GM18907 (cell line): ENCODE measurements at regions not wholly inside any gene's neighbourhood (a gene's known extent, or its start where the extent isn't known, plus 50 kb on each side); places are given as distances from the start of the nearest gene placed in this dataset.

Source experiments
- ATAC-seq: cut with Tn5 transposase; IDR thresholded peaks from one replicate; pipeline ENCODE4 v1.9.1; 2021; ENCODE audit warnings: mild to moderate bottlenecking, moderate library complexity; ENCODE audit not compliant: unreplicated experiment

DNA sequence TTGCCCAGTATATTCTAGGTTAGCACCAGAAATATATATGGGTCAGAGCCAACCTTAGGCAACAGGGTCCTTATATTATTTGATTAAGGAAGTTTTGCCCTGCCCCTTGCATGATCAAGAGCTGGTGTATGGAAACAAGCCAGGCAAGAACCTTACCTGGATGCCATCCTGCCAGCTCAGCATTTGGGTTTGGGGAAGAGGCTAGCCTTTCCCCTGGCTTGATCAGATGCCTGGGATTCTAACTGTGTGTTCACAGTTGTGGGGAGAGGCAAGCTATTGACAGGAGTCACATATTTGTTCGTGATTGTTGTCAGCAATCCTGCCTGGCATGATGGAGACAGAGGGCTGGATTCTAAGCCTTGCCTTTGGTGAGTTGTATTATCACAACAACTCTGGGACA is 260.0 kb upstream of the DACH1 start:
- ATAC-seq = no peak

DNA sequence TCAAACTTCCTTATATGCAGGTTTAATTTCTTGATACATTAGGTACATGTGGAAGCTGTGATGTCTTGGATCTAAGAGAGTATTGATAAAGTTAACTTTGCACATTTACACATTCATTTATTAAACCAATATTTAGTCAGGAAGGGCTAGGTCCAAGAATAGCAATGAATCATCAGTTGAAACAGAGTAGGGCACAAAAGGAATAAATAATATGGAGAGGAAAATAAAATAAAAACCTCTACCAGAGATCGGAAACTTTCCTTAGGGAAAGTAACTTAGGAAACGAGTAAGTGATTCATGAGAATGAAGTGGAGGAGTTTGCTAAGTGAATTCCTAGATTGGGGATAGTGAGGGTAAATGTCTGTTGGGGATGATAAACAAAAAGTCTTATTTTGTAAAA is 259.4 kb upstream of the DACH1 start:
- no peak for ATAC-seq

DNA sequence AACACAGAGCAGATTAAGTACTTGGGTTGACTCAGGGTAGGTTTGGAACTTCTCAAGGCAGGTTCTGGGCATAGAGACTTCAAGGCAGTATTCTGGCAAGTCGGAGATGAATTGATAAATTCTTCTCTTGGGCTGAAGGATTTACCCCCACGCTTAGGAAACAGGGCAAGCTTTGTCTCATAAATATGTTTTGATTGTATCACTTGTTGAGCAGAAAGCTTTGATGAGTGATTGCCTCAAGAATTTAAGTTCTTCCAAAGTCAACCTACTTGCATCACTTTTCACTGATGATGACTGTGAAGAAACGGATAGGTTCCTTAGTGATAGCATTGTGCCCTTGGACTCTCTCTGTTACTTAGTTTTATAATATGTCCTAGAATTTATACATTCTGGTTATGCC is 258.6 kb upstream of the DACH1 start:
- no peak for ATAC-seq

DNA sequence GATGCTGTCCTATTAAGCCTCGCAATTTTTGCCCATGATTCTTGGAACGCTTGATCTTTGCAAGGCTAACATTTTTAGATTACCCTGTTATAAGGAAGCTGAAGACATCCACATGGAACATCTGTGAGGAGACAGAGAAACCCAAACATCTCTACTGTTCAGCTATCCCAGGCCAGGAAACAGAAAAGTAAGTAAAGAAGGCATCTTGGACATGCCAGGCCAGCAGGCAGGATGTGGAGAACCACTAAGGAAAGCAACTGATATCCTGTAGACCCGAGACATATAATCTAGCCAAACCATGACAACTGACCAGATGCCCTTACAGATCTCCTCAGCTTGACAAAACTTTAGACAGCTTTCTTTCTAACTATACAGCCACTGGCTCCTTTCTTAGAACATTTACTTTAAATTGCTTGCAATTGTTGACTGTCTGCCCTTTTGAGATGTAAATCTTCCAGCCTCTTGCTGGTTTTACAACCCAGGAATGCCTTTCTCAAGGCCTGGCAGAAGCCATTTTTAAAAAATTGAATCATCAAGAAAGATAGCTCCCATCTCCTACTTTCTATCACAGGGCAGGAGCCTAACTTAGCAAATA is 255.8 kb upstream of the DACH1 start:
- ATAC-seq = no peak

DNA sequence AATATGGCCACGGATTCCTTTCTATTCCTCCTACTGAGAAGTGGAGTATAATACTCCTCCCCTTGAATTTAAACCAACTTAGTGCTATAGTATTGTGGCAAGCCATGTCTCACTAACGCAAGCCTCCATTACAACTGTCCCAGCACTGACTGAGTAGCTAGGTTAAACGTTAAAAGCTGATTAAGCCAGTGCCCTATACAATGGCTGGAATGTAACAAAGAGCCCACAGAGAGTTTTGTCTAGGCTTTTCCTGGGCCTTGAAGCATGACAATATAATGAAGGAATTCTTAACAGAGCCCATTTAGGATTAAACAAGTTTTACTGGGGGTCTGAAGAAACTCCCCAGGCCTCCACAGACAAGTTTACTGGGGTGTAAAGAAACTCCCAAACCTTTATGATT is 254.5 kb upstream of the DACH1 start:
- no peak for ATAC-seq

DNA sequence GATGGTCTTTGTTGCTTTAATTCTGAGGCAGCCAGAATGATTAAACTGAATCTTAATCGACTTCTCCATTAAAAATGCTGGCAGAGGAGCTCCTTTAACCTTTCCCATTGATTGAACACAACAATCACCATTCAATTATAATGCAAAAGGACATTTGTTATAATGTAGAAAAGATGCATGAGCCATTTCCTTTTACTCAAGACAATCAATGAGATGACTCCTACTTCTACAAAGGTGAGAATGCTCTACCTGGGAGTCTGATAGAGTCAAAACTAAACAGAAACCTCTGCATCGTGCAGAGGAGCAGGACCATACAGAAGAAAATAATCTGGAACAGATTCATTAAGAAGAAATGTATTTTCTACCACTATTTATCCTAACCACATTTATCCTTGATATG is 253.6 kb upstream of the DACH1 start:
- ATAC-seq = no peak

DNA sequence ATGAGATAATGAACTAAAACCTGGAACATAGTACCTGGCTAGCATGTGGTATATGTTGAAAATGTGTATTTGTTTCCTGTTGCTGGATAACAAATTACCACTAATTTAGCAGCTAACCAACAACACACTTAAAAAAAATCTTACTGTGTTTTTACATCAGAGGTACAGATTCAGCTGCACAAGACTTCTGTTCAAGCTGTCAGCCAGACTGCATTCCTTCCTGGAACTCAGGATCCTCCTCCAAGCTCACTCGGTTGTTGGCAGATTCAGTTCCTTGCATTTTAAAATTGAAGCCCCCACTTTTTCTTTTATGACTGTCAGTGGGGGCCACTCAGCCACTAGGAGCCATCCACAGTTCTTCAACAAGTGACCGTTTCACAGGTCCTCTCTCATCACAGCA is 246.9 kb upstream of the DACH1 start:
- ATAC-seq = no peak

DNA sequence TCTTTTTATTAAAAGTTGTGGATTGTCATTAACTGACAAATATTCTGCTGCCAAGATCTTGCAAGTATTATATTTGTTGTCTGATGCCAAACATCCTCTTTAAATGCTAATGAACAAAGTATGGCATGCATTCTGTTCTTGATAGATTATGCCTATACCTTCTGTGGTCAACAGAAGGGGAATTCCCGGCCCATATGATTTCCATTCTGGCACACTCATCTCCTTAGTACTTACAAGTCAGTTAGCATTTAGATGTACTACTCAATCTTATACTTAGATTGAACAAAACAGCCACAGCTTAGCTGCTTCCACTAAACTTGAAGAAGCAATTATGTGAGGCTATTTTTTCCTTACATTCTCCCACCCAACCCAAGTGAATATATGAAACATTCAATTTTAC is 246.1 kb upstream of the DACH1 start:
- ATAC-seq = no peak

DNA sequence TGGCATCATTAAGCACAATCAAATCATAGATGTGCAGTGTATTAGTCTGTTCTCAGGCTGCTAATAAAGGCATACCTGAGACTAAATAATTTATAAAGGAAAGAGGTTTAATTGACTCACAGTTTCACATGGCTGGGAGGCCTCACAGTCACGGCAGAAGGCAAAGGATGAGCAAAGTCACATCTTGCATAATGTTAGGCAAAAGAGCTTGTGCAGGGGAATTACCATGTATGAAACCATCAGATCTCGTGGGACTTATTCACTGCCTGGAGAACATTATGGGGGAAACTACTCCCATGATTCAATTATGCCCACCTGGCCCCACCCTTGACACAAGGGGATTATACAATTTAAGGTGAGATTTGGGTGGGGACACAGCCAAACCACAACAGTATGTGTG is 245.2 kb upstream of the DACH1 start:
- ATAC-seq = no peak

DNA sequence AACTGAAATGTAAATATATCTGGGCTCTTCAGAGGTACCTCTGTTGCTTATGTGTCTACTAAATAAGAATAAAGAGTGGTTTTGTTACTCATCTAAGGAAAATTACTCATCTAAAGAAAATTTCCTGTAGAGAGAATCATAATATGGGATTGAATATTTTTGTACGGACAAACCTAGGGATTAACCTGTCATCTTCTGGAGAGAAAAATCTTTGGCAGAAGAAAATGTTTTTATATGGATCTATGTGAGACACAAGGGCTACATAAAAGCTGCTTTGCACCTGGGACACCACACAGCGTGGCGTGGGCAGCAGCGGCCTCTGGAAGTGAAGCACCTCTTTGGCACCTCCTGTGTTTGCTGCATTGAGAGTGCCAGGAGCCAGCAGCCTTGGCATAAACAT is 242.9 kb upstream of the DACH1 start:
- ATAC-seq = no peak

DNA sequence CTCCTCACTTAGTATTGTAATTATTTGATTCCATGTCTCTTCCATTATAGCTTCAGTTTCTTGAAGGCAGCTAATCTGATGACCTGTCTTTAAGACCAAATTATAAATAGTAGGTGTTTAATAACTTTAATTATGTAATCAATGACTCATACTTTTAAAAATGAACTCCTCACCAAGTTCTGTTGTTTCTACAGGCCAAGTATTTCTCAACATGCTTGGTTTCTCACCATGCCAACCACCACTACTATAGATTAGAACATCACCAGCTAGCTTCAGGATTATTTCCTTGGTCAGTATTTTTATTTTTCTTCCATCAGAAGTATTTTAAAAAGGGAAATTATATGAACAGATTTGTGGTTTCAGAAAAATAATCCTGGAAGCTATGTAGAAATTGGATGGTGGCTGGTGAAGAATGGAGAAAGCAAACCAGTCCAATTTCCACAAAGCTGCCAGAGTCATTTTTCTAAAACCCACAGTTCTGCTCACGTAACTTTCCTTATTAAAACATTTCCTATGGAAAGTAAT is 237.7 kb upstream of the DACH1 start:
- no peak for ATAC-seq

DNA sequence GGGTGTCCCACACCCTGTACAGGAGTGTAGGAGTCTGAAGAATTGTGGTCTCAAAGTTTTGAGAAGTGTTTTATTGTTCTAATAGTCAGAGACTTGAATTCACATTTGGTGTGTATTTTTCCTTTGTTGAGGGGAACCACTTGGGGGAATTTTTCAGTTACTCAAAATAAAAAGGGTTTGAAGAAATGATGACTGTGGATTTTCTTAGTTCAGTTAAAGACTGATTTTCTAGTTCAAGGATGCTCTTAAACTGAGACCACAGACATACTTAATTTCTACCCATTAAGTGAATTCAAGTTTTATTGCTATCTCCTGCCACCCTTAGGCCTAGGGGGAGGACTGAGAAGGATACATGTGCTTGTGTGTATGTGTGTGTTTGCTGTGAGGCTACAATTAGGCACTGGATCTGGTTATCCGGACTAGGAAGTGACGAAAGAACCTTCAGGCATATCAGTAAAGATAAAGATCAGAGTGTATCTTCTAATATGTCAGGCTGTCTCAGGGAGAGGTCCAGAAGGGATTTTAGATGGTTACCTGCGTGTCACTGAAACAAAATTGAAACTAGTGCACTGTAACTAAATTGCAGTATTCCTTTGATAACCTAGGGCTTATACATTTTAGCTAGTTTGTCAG is 234.9 kb upstream of the DACH1 start:
- no peak for ATAC-seq

DNA sequence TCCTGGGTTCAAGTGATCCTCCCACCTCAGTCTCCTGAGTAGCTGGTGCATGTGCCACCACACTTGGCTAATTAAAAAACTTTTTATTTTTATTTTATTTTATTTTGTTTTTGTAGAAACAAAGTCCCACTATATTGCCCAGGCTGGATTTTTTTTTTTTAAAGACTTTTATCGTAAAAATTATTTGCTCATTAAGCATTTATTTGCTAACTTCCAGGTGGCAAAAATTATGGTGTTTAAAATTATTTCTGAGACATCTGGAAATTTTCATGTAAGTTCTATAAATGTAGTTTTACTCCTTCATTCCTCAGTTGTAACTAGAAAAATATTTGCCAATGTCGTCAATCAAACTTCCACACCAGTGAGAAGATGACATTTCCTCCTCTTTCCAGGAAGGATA is 233.3 kb upstream of the DACH1 start:
- no peak for ATAC-seq

DNA sequence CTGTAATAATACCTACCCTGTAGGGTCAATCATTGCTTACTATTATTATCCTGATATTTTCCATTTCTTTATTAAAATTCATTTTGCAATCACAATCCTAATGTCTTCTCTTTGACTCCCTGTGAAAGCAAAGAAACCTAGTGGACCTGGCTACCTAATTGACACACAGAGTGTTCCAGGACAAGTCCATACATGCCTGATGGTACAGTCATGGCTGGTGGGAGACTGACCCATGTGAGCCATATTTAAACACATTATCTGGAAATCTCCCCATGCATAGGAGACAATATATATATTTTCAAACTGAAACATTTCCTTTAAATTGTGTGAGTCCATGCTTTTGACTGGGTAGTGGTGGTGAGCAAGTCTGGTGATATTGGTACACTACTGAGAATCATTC is 230.6 kb upstream of the DACH1 start:
- no peak for ATAC-seq

DNA sequence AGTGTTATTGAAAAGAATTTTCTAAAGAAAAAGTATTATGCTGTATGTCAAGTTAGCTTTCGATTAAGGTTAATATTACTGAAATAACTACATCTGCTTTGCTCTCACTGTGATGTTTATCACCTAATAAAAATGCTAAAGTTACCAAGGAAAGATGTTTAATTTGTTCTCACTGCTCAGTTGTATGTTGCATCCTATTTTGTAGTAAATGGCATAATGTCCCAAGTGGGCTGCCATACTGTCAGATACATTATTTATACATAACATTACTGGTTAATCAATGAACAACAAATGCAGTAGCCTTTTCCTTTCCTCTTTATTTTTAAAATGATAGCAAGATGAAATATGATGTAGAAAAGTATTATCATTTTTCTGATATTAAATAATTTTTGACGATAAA is 226.3 kb upstream of the DACH1 start:
- ATAC-seq = no peak

DNA sequence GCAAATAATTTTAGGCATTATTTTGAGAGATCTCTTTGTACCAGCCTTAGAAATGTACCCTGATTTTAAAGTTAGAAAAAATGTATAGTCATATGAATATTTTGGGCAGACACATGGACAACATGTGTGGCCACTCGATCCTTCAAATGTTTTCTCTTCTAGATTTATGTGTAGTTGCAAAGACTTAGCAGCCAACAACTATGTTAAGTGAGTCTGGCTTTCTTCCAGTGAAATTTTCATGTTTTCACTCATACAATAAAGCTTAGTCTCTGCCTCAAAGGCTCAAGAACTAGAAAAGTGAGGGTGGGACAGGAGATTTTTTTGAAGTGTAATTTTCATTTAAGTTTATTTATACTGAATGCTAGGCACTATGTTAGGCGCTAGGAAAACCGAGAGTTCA is 207.7 kb upstream of the DACH1 start:
- no peak for ATAC-seq

DNA sequence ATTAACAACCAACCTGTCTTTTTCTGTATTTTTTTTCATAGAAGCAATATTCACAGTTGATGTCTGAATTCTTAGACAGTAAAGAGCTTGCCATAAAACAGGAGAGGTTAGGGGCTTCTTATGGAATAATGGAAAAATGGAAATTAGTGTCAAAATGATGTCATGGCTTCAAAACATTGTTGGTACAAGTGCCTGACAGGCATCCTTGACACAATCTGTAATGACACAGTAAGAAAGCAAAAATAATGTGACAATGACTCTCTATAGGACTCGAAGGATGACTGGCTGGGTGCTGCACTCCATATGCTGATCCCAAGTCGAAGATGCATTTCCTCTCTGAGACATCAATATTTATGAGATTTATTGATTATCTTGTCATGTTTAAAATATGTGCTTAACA is 205.3 kb upstream of the DACH1 start:
- no peak for ATAC-seq

DNA sequence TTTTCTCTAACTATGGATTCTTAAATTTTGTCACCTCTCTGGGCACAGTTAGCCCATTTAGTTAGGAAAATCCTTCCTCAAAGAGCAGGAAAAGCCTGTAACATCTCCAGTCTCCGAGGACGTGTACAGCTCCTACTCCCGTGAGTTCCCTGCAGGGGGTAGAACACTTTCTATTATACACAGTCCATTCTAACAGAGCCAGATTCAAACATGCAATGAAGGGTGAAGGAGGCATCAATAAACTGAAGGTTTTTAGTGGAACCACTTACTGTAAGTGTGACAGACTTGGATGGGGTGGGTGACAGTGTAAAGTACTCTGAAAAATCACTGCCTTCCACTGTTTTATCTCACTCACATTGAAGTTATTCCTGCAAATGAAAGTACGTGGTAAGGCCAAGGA is 204.7 kb upstream of the DACH1 start:
- ATAC-seq = no peak

DNA sequence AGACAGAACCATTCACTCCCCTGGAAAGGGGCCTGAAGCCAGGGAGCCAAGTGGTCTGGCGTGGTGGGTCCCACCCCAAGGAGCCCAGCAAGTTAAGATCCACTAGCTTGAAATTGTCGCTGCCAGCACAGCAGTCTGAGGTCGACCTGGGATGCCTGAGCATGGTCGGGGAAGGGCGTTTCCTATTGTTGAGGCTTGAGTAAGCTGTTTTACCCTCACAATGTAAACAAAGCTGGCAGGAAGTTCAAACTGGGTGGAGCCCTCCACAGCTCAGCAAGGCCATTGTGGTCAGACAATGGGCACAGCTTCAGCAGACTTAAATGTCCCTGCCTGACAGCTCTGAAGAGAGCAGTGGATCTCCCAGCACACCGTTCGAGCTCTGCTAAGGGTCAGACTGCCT is 195.6 kb upstream of the DACH1 start:
- ATAC-seq = no peak

DNA sequence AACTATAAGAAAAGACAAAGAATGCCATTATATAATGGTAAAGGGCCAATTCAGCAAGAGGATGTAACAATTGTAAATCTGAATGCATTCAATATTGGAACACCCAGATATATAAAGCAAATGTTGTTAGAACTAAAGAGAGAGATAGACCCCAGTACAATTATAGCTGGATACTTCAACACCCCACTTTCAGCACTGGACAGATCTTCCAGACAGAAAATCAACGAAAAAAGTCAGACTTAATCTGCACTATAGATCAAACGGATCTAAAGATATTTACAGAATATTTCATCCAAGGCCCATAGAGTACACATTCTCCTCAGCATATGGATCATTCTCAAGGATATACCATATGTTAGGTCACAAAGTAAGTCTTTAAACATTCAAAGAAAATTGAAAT is 194.6 kb upstream of the DACH1 start:
- no peak for ATAC-seq

DNA sequence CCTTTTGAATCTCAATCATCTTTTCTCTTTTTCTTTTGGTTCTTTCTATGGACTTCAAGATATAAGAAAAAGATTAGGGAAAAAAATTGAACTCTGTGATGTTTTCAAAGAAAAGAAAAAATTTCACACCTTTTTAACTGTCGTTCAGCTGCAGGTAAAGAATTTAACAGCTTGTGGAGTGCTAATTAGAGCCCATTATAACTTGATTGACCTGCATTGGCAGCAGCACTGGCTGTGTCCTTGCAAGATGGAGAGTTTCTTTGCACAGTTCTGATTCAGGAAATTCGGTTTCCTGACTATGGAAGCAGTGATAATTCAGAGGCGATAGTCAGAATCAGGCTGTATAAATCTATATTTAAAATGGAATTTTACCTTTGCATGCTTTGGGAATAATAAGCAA is 183.2 kb upstream of the DACH1 start:
- ATAC-seq = no peak

DNA sequence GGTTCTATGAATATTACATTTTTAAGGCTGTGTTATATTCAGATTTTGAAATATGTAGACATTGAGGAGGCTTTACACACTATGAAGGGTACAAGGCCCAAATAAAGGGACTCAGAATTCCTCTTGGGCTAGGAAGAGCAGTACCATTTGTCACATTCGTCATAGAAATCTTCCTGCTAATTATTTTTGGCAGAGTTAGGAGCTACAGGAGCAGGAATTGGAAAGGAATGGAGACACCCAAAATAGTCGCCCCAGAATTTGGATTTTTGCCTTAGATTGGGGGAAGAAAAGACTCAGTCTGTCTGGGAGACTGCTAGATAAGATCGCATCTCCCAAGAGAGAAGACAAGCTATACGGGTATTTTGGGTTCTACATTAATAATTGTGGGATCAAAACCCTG is 176.4 kb upstream of the DACH1 start:
- ATAC-seq = no peak

DNA sequence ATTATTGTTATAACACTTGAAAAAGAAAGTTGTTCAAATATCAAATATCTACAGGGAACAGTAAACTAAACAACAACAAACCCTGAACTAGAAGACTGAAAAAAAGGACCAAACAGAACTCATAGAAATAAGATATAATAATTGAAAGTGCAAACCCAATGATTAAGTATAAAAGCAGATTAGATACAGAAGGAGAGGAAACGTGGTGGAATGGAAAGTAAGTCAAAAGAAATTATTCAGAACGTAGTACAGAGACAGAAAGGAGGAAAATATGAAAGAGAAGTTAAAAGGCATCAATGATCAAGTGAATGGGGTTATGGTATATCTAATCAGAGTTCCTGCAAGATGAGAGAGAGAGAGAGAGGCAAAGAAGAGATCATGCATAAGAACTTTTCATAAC is 174.2 kb upstream of the DACH1 start:
- no peak for ATAC-seq
